A673 (cell line): ENCODE measurements at regions not wholly inside any gene's neighbourhood (a gene's known extent, or its start where the extent isn't known, plus 50 kb on each side); places are given as distances from the start of the nearest gene placed in this dataset.
A peak's percentile ranks its signal among the peaks of the same experiment; 100 is the strongest.

Source experiments
- BruUV-seq: library from RNA; stranded (reverse); fragments of 400-500 nt; replicated peaks from 2 replicates; lab custom pipeline; 2021; lab: Mats Ljungman, UMichigan
- CTCF ChIA-PET: fragments of 300-600 bp; sonication (Branson Sonifier 250); formaldehyde crosslinking; loops from one replicate; lab custom pipeline; 2022; ENCODE audit warnings: antibody characterized with exemption; lab: Charles Lee
- POLR2A ChIA-PET: fragments of 300-600 bp; sonication (Branson Sonifier 250); formaldehyde crosslinking; loops from one replicate; lab custom pipeline; 2022; ENCODE audit warnings: antibody characterized with exemption; ENCODE audit not compliant: low non-redundant PET; lab: Charles Lee
- DNase-seq: peaks from one replicate; pipeline ENCODE4 v3.0.0-alpha.2; 2015; ENCODE audit warnings: low spot score
- H3K27ac ChIP-seq: fragments of 200-600 bp; sonication (generic); 2 replicates; pipeline ENCODE4 v1.5.1; 2016; ENCODE audit warnings: mixed run types, low read depth, mild to moderate bottlenecking, mixed read lengths, antibody characterized with exemption, low read length; ENCODE audit not compliant: poor library complexity, severe bottlenecking
- H3K27me3 ChIP-seq: fragments of 200-600 bp; sonication (generic); replicated peaks from 2 replicates; pipeline ENCODE4 v1.6.1; 2017; ENCODE audit warnings: mixed run types, low read depth, mild to moderate bottlenecking, mixed read lengths, antibody characterized with exemption, low read length; ENCODE audit not compliant: insufficient read depth, poor library complexity
- H3K36me3 ChIP-seq: fragments of 200-600 bp; sonication (generic); 2 replicates; pipeline ENCODE4 v1.6.1; 2016; ENCODE audit warnings: mixed run types, mild to moderate bottlenecking, mixed read lengths, antibody characterized with exemption, low read length; ENCODE audit not compliant: insufficient read depth, poor library complexity, severe bottlenecking
- H3K4me1 ChIP-seq: fragments of 200-600 bp; sonication (generic); 2 replicates; pipeline ENCODE4 v1.6.1; 2017; ENCODE audit warnings: mixed run types, mild to moderate bottlenecking, mixed read lengths, antibody characterized with exemption, low read length; ENCODE audit not compliant: insufficient read depth, poor library complexity, severe bottlenecking
- H3K4me3 ChIP-seq: fragments of 200-600 bp; sonication (generic); 2 replicates; pipeline ENCODE4 v1.5.1; 2016; ENCODE audit warnings: low read depth, mixed run types, mild to moderate bottlenecking, mixed read lengths, low read length; ENCODE audit not compliant: poor library complexity, severe bottlenecking
- H3K9me3 ChIP-seq: fragments of 200-600 bp; sonication (generic); 2 replicates; pipeline ENCODE4 v1.6.1; 2016; ENCODE audit warnings: mixed run types, low read depth, mild to moderate bottlenecking, mixed read lengths, antibody characterized with exemption, low read length; ENCODE audit not compliant: poor library complexity, severe bottlenecking
- EZH2 ChIP-seq: fragments of 200-600 bp; sonication (generic); IDR thresholded peaks from 2 replicates; pipeline ENCODE4 v1.6.1; 2017; ENCODE audit warnings: borderline replicate concordance, low read depth, mild to moderate bottlenecking, mixed read lengths, antibody characterized with exemption, low read length; ENCODE audit not compliant: poor library complexity, severe bottlenecking
- intact Hi-C: fragments of 100-400 bp; cut with micrococcal nuclease; formaldehyde crosslinking; loops from one replicate; pipeline ENCODE4 v1.10.0; 2022; ENCODE audit not compliant: unreplicated experiment
- TF ChIP-seq, protein P1 (sequence below): fragments of 300-800, 200-600 bp; sonication (generic); conservative IDR thresholded peaks from 2 replicates; pipeline ENCODE4 v1.5.1; 2017; ENCODE audit warnings: low read depth, mild to moderate bottlenecking, antibody characterized with exemption, low read length, moderate library complexity, mixed read lengths

- BruUV-seq, result no TSS peak
- no peaks in the 10 kb centered on the region for H3K27me3 ChIP-seq
- TF ChIP-seq, protein P1, sequence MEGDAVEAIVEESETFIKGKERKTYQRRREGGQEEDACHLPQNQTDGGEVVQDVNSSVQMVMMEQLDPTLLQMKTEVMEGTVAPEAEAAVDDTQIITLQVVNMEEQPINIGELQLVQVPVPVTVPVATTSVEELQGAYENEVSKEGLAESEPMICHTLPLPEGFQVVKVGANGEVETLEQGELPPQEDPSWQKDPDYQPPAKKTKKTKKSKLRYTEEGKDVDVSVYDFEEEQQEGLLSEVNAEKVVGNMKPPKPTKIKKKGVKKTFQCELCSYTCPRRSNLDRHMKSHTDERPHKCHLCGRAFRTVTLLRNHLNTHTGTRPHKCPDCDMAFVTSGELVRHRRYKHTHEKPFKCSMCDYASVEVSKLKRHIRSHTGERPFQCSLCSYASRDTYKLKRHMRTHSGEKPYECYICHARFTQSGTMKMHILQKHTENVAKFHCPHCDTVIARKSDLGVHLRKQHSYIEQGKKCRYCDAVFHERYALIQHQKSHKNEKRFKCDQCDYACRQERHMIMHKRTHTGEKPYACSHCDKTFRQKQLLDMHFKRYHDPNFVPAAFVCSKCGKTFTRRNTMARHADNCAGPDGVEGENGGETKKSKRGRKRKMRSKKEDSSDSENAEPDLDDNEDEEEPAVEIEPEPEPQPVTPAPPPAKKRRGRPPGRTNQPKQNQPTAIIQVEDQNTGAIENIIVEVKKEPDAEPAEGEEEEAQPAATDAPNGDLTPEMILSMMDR, result no peak
- TF ChIP-seq EZH2, result no peak
- intact Hi-C loops, result loop anchor here (5.0 kb wide), 1 partner anchor 39 kb away; no protein-coding TSS in a partner anchor
- peaks cover 9% of the 10 kb centered on the region for H3K36me3 ChIP-seq
- peak overlapping the region; percentile 87 for H3K27ac ChIP-seq
- H3K9me3 ChIP-seq, result no peaks in the 10 kb centered on the region
- H3K4me3 ChIP-seq, result no peak overlapping the region
- no peak for DNase-seq
- peaks cover 50% of the 10 kb centered on the region for H3K4me1 ChIP-seq
- CTCF ChIA-PET, result no interaction called here
- POLR2A ChIA-PET, result no interaction called here
Observed at GRCh38 chr14:71713451-71713850, 218.8 kb upstream of the RGS6 start.

GRCh38 chr14:71714225-71714624 lies 218.0 kb upstream of the RGS6 start:
- CTCF ChIA-PET, result no interaction called here
- peaks cover 50% of the 10 kb centered on the region for H3K4me1 ChIP-seq
- no TSS peak for BruUV-seq
- no peak overlapping the region for H3K27ac ChIP-seq
- H3K4me3 ChIP-seq, result no peak overlapping the region
- H3K36me3 ChIP-seq, result peaks cover 5% of the 10 kb centered on the region
- H3K27me3 ChIP-seq, result no peaks in the 10 kb centered on the region
- DNase-seq, result peak; percentile 44
- TF ChIP-seq, protein P1, result no peak
- no peak for TF ChIP-seq EZH2
- POLR2A ChIA-PET, result no interaction called here
- H3K9me3 ChIP-seq, result no peaks in the 10 kb centered on the region
- intact Hi-C loops, result loop anchor here (5.0 kb wide), 1 partner anchor 38 kb away; no protein-coding TSS in a partner anchor

DNA sequence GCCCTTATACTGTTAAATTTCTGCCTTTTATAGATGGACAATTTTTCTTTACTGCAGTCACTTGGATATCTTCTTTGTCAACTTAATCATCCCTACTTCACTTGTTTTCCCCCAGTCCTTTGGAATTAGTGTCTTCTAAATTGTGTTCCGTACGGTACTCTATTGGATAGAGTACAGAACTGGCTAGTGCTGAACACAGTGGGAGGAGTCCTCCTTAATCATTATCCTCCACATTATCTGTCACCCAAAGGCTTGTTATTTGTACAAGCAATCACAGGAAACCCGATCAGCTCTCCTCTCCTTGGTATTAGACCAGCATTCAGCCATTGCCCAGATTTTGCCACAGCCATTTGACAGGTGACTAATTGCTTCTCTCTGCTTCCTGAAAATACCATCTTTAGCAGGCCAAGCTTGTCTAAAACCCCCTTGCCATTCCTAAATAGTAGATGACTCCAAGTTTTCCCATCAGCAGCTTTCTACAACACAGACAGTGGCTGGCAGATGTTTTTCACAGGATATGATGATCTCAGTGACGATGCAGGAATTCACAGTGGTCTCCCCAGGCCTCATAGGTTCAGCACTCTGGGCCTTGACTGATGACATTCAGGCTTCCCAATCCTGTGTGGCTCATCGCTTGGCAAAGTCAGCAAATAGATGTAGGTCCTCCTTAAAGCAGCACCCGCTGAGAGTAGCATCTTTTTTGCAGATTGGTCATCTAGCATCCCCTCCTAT lies 216.0 kb upstream of the RGS6 start:
- POLR2A ChIA-PET, result no interaction called here
- Histone ChIP-seq H3K4me3 (no peak overlapping the region), H3K4me1 (peaks cover 45% of the 10 kb centered on the region), H3K27me3 (no peaks in the 10 kb centered on the region), H3K36me3 (no peaks in the 10 kb centered on the region), H3K27ac (no peak overlapping the region), H3K9me3 (no peaks in the 10 kb centered on the region)
- DNase-seq, result no peak
- intact Hi-C loops, result no loop called here
- CTCF ChIA-PET, result no interaction called here
- no peak for TF ChIP-seq EZH2
- TF ChIP-seq, protein P1, result no peak
- no TSS peak for BruUV-seq
